Fibroblast of upper back skin (primary cell): ENCODE measurements at regions not wholly inside any gene's neighbourhood (a gene's known extent, or its start where the extent isn't known, plus 50 kb on each side); places are given as distances from the start of the nearest gene placed in this dataset.

ENCODE experiments used
- DNase-seq: peaks from one replicate; pipeline ENCODE4 v3.0.0-alpha.2; 2013

- no peak for DNase-seq
Observed at GRCh38 chr6:43879722-43880121, 109.7 kb downstream of the VEGFA start.

- DNase-seq, result no peak
Observed at GRCh38 chr6:43878823-43879495, 108.9 kb downstream of the VEGFA start.

- DNase-seq, result no peak
Observed at GRCh38 chr6:43878127-43878634, 108.2 kb downstream of the VEGFA start.

- DNase-seq, result no peak
Observed at GRCh38 chr6:43877463-43878126, 107.6 kb downstream of the VEGFA start.

GRCh38 chr6:43877036-43877435, 107.0 kb downstream of the VEGFA start:
- DNase-seq, result no peak

- DNase-seq, result no peak
Observed at GRCh38 chr6:43876602-43877001, 106.6 kb downstream of the VEGFA start.

- DNase-seq, result no peak
Observed at GRCh38 chr6:43875849-43876572, 106.0 kb downstream of the VEGFA start.

- no peak for DNase-seq
Observed at GRCh38 chr6:43874814-43875590, 105.0 kb downstream of the VEGFA start.

GRCh38 chr6:43873806-43874714, 104.0 kb downstream of the VEGFA start:
- no peak for DNase-seq

- DNase-seq, result no peak
Observed at GRCh38 chr6:43871933-43872332, 101.9 kb downstream of the VEGFA start.

GRCh38 chr6:43871284-43871683, 101.3 kb downstream of the VEGFA start:
- no peak for DNase-seq

- peak; percentile 64 for DNase-seq
Observed at GRCh38 chr6:43870660-43871061, 100.7 kb downstream of the VEGFA start.

- DNase-seq, result no peak
Observed at GRCh38 chr6:43869792-43870659, 100.0 kb downstream of the VEGFA start.

GRCh38 chr6:43869079-43869710, 99.2 kb downstream of the VEGFA start:
- DNase-seq, result no peak

- DNase-seq, result no peak
Observed at GRCh38 chr6:43868467-43868866, 98.5 kb downstream of the VEGFA start.

- no peak for DNase-seq
Observed at GRCh38 chr6:43867996-43868395, 98.0 kb downstream of the VEGFA start.

- no peak for DNase-seq
Observed at GRCh38 chr6:43867246-43867645, 97.2 kb downstream of the VEGFA start.

- peak; percentile 80 for DNase-seq
Observed at GRCh38 chr6:43865932-43866645, 96.1 kb downstream of the VEGFA start.

GRCh38 chr6:43865086-43865485, 95.1 kb downstream of the VEGFA start:
- DNase-seq, result no peak

GRCh38 chr6:43862925-43863324, 92.9 kb downstream of the VEGFA start:
- DNase-seq, result no peak
